Omental fat pad (tissue), 3 donors: ENCODE measurements at regions not wholly inside any gene's neighbourhood (a gene's known extent, or its start where the extent isn't known, plus 50 kb on each side); places are given as distances from the start of the nearest gene placed in this dataset.
"Not testable (repeated sequence)": the region's sequence is repeated elsewhere in the genome, so short reads cannot be mapped to it uniquely, and the experiment has no call there.

Experiments
- ATAC-seq: fragments of 150-250 bp; one replicate; pipeline ENCODE4 v1.9.1; 2016; ENCODE audit warnings: mild to moderate bottlenecking, moderate library complexity; ENCODE audit not compliant: low FRiP score
- DNase-seq: peaks from one replicate; pipeline ENCODE4 v3.0.0-alpha.2; 2019; ENCODE audit warnings: low spot score
- TF ChIP-seq, protein P1 (sequence below), 3 donors: fragments of 450-650 bp; IDR thresholded peaks; one replicate each; pipeline ENCODE4 v1.5.1; 2016 to 2017; ENCODE audit warnings: antibody characterized with exemption in 3 of 3, mild to moderate bottlenecking in 3 of 3, moderate library complexity in 2 of 3

DNA sequence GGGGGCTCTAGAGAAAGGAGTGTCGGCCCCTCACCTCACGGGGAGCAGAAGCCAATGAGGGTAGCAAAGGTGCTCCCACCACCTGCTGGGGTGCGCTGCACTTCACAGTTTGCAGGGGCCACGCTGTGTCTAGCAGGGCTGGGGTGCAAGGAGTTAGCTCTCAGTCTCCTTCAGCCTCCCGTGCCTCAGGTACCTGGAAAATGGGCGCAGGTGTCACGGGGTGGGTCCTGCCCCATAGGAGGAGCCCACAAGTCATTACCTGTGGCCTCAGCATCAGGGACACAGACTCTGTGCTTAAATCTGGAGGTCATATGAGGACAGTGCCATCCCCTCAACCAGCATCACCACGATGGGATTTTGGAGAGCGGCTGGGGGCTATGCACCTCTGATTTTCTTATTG, 326.7 kb downstream of the ADGRD1 start:
- TF ChIP-seq, protein P1, sequence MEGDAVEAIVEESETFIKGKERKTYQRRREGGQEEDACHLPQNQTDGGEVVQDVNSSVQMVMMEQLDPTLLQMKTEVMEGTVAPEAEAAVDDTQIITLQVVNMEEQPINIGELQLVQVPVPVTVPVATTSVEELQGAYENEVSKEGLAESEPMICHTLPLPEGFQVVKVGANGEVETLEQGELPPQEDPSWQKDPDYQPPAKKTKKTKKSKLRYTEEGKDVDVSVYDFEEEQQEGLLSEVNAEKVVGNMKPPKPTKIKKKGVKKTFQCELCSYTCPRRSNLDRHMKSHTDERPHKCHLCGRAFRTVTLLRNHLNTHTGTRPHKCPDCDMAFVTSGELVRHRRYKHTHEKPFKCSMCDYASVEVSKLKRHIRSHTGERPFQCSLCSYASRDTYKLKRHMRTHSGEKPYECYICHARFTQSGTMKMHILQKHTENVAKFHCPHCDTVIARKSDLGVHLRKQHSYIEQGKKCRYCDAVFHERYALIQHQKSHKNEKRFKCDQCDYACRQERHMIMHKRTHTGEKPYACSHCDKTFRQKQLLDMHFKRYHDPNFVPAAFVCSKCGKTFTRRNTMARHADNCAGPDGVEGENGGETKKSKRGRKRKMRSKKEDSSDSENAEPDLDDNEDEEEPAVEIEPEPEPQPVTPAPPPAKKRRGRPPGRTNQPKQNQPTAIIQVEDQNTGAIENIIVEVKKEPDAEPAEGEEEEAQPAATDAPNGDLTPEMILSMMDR (IDR thresholded peaks at IDR 0.05): no peak
- DNase-seq: no peak
- no peak for ATAC-seq

DNA sequence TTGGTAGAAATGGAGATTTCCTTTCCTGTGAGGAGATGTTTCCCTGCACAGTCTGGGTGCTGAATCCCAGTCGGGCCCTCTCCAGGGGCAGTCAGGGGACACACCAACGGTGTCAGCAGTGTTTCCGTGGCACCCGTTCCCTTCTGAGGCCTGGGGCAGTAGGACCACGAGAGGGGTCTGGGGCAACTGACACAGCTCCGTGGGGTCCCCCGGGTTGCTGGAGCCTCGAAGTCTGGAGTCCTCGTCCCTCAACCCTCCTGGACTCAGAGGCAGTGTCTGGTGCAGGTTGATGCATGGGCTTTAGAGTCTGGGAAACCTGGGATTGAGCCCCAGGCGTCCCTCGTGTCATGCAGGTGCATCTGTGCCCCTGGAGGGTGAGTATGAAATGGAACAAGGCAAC, 327.3 kb downstream of the ADGRD1 start:
- no peak for ATAC-seq
- DNase-seq: no peak
- TF ChIP-seq, protein P1 (IDR thresholded peaks at IDR 0.05): no peak

DNA sequence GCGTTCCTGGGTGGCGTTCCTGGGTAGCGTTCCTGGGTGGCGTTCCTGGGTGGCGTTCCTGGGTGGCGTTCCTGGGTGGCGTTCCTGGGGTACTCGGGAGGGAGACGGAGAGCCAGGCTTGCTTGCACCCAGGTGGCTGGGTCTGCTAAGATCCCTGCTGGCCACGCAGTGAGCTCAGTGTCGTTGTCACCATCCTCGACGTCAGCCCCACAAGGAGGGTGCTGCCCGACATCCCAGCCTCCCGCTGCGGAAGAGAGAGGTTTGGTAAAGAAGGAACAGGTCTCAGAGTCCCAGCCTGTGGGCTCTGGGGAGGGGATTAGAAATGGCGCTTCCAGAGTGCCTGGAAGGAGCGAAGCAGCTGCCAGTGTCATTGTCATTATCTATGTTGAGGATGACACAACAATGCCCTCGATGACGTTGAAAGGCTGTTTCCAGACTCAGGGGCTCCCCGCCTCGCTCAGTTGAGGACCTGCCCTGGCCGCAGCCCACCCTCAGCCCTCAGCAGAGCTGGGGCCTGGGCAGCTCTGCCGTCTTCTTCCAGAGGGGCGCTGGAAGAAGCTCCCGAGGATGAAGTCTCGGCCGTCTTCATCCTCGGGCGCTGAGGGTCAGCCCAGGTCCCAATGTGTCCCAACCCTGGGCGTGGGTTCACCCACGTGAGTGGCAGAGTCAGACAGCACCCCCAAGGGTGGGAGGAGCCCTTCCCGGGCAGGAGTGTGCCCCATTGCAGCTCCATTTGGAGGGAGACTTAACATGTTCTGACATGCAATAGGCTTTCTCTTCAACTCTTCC, 328.8 kb downstream of the ADGRD1 start:
- ATAC-seq (no peak), DNase-seq (no peak)
- TF ChIP-seq, protein P1 (IDR thresholded peaks at IDR 0.05): no peak

DNA sequence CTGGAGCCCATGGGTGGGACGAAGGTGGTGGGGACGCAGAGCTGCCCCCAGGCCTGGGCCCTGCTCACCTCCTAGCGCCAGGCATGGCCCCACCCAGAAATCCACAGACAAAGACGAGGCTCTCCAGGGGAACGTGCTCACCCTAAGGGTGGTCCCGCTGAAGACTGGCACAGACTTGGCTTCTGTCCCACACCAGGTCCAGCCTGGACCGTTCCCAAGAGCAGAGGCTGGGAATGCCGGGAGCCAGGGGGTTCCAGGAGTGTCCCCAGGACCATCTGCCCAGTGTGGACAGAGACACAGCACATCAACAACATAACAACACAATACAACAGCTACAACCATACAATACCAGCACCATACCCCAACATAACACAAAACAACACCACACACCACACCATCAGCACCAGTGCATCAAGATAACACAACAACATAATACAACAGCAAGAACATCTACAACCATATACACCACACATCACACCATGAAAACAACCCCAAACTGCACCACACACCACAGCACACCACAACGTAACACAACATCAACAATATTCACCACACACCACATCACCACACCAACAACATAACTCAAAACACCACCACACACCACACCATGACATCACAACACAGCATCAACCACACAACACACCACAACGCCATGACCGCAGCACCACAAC, 329.6 kb downstream of the ADGRD1 start:
- TF ChIP-seq, protein P1 (IDR thresholded peaks at IDR 0.05): no peak
- ATAC-seq (no peak), DNase-seq (no peak)

- ATAC-seq, DNase-seq: not testable (repeated sequence)
Measured at GRCh38 chr12:131283862-131284825, 330.4 kb downstream of the ADGRD1 start.

DNA sequence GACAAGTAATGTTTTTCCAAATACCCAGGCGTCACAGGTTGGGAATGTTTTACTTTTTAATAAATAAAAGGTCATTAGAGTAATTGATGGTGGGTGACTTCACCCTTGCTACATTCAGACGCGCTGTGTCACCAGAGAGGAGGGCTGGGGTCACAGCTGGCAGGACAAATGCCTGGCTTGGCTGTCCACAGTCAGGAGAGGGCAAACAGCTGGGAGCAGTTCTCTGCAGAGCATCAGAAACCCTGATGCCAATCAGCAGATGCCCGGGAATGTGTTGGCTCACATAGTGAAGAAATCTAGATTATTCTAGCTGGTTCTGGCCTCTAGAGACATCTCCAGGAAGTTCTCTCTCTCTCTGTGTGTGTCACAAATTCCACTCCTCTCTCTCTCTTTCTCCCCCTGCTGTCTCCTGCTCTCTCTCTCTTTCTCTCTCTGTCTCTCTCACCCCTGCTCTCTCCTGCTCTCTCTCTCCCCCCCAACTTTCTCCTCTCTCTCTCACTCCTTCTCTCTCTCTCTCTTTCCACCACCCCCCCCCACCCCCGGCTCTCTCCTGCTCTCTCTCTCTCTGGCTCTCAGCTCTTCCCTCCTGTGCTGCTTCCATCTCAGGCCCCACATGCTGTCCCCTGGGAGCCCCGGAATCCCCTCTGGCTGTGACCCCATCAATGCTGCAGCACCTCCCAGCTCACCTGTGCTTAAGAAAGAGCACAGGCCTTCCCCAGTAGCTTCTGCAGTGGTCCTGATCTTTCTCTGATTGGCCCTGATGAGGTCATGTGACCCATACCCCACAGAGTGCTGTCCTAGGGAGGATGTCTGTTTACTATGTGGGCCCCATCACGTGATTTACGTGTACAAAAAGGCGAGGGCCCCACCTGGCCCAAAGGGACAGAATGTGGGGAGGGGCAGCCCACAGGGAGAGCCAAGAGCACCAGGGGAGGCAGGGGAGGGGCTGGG, 331.5 kb downstream of the ADGRD1 start:
- DNase-seq, ATAC-seq: not testable (repeated sequence)

DNA sequence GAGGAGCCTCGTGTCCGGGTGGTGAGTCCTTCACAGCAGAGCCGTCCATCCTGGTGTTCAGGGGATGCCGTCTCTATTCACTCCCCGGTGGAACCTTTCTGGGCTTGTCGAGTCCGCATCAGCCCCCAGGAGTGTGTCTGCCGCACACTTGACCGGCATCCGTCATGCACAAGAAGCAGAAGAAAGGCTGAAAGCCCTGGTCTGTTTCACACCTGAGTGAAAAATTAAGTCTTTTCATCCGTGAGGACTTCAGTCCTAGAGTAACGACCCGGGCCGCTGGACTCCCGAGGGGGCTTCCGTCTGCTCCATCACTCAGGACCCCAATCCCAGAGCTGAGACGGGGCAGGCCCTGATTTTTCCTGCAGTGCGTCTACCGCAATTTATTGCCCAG, 332.2 kb downstream of the ADGRD1 start:
- not testable (repeated sequence) for ATAC-seq, DNase-seq

DNA sequence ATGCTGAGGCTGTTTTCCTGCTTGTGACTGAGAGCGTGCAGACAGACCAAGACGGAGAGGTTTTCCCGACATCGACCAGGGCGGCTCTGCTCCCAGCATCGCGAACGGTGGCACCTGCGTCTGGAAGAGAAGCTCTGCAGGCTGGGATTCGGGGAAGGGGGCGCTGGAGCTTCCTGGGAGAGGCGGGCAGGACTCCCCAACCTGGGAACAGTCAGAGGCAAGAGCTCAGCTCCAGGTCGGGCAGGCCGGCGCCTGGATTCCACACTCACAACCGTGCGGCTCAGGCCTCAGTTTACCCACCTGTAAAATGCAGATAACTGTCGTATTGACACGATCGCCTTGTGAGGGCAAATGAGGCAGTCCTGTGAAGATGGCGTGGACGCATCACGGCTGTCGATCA, 332.6 kb downstream of the ADGRD1 start:
- DNase-seq, ATAC-seq: not testable (repeated sequence)
